Right ventricle myocardium superior (tissue), 1 donor: ENCODE measurements at regions not wholly inside any gene's neighbourhood (a gene's known extent, or its start where the extent isn't known, plus 50 kb on each side); places are given as distances from the start of the nearest gene placed in this dataset.

Source experiments
- ATAC-seq: fragments of 200-7000 bp; cut with Tn5 transposase; one replicate; pipeline ENCODE4 v1.9.1; 2020; ENCODE audit warnings: mild to moderate bottlenecking; ENCODE audit not compliant: poor library complexity
- DNase-seq: peaks from one replicate; pipeline ENCODE4 v3.0.0-alpha.2; 2020
- intact Hi-C: fragments of 100-400 bp; cut with DNase I; formaldehyde crosslinking; loops from one replicate; pipeline ENCODE4 v1.11.2; 2022
- donor health status: DM: no; HTN: yes; CAD: no; lungs with severe emphysema.

DNA sequence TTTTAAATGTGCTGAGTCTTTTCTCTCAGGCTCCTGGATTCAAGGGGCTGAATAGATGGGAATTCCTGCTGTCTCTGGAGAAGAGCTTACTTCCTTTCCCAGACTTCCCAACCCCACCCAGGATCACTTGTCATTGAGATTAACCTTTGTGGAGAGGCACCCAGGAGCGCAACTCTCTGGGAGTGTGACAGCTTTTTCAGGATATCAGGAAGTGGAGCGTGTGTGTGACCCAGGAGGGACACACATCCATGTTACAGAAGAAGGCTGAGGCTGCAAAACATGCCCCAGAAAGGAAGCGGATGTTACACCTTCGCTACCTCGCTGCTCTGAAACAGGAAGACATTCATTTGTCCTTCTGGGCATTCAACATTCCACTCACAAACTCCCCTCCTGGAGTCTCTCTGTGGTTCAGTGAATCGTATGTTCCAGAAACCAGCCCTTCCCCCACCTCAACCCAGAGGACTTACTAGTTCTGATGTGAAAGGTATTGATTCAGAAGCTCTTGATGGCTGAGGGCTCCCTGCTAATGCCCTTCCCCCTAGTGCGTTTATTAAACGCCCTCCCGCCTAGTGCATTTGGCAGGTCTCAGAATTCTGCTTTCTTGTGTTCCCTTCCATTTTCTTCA is 523.9 kb downstream of the TNS1 start:
- ATAC-seq (no peak), DNase-seq (no peak)
- intact Hi-C loops: no loop called here

DNA sequence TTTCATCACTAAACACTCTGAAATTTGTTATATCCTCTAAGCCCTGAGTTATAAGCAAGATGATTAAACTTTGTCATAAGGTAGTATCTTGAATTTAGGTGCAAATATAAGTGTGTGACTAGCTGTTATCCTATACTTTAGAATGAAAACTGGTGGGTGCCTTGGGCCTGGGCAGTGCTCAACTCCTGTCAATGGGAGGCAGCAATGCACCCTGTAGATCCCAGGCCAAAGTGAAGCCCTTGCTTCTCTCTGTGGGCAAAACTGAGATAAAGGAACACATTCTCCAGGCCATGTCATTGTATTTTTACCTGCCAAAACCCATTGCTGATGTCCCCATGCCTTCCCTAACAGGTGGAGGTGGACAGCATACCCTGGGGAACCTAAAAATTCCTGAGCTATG is 525.2 kb downstream of the TNS1 start:
- no peak for ATAC-seq
- intact Hi-C loops: no loop called here

DNA sequence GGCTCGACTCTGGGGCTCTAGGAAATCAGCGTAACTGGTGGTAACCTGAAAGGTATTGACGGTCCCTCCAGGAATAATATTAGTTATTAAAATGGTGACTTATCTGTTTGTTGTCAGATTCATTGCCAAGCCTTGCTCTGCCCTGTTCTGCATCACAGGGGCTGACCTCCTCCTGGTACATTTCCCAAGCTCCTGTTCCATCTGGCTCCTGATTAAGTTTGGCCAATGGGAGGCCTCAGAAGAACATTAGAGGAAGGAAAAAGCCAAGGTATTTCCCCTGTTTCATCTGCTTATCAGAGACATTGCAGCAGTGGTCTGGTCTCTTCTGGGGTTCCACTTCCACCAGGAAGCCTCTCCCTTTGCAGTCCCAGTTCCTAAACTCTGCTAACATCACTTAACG is 527.0 kb downstream of the TNS1 start:
- DNase-seq (no peak), ATAC-seq (no peak)
- intact Hi-C loops: no loop called here

More for the DNA sequence above, 525.2 kb downstream of the TNS1 start:
- no peak for DNase-seq

DNA sequence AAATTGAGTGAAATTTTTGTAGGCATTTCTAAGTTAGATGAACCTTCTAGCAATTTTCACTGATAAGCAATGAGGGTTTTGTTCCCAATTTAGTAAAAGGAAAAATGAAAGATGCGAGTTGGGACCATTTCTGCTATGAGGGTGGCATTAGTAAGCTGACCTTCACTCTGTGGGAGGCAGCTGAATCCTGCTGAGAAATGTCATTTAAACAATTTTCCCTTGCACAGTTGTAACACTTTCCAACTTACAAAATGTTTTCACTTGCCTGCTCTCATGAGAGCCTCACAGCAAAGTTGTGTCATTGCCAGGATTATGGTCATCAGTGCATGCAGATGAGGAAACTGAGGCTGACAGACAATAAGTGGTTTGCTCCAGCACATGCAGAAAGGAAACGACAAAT is 527.7 kb downstream of the TNS1 start:
- intact Hi-C loops: no loop called here
- no peak for ATAC-seq
- DNase-seq: no peak

DNA sequence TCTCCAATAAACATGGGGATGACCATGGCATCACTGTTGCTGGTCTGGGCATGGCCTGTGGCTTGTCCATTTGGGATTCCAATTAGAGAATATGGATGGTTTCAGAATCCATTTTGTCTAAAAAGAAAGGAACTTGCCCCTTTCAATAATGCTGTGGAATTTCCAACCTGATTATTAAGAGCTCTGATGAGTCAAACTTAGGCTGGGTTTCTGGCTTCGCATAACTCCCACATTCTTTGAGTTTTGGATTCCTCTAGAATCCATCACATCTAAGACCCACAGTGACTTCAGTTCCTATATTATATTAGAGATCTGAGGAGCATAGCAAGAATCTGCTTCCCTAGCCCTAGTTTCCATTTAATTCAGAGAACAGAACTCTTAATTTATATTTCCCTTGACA is 531.5 kb downstream of the TNS1 start:
- intact Hi-C loops: no loop called here
- ATAC-seq: no peak
- DNase-seq: no peak

DNA sequence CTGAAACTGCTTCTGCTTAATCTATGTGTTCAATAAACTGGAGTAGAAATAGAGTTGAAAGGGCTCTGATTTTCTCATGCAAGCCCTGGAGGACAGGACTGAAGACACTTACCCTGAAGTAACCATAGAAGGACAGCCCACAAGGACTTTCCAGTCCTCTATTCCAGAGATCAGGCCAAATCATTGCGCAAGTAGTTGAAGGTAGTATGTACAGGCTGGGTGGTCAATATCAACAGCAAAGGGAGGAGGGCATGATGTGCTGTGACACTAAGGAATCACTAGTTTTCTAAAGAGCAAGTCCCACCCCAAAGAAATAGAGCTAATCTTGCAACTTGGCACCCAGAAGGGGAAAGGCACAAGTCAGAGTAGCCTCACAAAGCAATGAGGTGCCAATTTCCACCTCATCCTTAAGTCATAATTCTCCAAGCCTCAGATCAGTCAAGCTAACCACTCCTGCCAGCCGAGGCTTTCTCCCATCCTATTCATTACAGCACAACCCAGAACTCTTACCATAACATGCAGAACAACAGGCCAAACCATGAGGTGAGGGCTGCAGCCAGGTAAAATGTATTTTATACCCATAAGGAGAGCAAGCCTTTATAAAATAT is 533.5 kb downstream of the TNS1 start:
- DNase-seq (no peak), ATAC-seq (no peak)
- intact Hi-C loops: no loop called here

DNA sequence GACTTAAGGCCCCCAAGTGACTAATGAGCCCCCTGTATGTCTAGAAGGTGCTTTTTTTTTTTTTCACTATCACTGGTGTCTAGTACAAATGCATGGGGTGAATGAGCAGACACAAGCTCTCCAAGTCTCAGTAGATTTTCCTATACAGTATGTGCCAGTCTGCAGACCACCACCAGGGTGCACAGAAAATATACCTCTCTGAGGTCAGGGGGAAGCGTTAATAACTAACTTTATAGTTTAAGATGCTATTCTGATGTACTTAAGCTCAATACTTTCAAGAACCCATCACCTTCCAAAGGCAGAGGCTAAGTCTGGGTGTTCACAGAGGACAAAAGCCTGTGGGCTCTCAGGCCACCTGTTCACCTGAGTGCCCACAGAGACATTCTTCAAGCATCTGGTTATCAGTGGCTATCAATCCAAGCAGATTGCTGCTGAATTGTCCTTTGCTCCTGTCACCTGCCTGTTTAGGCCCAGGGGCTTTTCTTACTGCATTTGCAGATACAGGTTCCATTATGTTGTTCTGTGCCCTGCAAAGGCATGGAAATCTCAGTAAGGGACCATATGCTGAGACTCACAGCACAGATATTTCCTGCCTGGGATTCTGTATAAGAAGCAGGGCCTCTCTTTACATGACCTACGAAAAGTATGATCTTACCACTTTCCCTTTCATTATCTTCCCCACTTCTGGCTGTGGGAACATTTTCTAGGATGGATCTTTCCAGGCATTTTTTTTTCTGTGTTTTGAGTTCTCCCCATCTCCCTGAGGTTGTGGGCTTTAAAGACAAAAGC is 534.6 kb downstream of the TNS1 start:
- ATAC-seq: no peak
- intact Hi-C loops: no loop called here

DNA sequence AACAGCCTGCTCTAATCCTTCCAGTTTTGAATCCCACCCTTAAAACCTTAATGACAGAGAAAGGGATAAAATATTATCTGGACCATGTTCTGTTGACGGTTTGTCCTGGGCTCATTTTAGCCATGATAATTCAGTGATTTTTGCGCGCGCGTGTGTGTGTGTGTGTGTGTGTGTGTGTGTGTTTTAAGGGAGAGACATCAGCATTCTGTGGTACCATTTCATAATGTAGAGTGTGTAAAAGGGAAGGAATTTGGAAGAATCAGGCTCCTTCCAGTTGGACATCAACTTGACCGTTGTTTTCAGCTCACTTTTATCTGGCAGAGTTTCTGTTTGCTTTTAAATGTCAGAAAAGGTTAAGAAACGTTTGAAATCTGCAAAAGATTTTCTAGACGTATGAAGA is 535.5 kb downstream of the TNS1 start:
- ATAC-seq (no peak), DNase-seq (no peak)
- intact Hi-C loops: no loop called here

More for the DNA sequence above, 534.6 kb downstream of the TNS1 start:
- DNase-seq: no peak

DNA sequence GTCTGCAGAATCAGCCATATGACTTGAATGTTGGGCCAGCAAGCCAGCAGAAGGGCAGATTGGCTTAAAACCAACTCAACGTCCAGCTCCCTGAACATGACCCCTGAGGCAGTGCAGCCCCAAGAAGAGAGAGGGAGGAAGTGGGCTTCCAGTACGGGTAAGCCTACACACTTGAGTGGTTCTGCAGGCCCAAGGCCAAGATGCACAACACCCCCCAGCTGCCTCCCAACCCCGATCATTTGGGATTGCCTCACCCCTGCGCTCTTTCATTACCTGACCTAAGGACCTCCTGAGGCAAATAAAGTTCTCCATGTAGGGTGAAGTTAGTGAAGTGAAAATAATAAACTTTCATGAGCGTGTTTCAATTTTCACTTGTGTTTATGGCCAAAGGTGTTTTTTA is 536.0 kb downstream of the TNS1 start:
- intact Hi-C loops: no loop called here
- ATAC-seq: no peak
- no peak for DNase-seq

DNA sequence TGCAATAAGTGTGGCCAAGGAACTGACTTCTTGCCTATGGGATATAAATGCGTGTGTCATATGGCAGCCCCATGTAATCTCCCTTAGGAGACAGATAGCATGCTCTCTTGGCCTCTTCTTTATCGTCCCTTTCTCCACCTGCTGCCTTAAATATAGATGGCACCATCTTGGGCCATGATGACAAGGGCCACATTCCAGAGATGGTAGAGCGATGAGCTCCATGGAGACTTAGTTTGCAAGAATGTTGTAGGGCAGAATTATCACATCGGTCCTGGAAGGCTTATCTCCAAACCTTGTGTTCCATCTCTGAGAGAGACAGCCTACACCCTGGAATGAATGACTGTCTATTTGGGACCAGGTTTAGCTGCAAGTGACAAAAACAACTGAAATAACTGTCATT is 536.7 kb downstream of the TNS1 start:
- intact Hi-C loops: no loop called here
- no peak for ATAC-seq
- DNase-seq: no peak

DNA sequence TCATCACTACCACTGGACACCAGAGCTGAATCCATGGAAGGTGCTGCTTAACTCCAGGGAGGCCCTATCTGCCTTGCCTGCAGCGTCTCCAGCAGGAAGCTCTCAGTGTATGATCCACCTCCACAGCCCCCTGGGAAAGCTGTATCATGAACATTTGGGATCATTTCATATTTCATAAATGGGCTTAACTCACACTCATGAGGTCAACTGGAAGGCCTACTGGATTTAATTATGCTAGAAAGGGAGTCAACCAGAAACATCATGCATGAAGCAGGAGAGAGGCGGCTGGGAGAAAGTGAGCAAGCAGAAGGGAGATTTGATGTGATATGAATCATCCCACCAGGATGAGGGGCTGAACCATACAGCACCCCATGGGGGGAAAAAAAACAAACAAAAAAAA is 537.7 kb downstream of the TNS1 start:
- DNase-seq: no peak
- no peak for ATAC-seq
- intact Hi-C loops: no loop called here

DNA sequence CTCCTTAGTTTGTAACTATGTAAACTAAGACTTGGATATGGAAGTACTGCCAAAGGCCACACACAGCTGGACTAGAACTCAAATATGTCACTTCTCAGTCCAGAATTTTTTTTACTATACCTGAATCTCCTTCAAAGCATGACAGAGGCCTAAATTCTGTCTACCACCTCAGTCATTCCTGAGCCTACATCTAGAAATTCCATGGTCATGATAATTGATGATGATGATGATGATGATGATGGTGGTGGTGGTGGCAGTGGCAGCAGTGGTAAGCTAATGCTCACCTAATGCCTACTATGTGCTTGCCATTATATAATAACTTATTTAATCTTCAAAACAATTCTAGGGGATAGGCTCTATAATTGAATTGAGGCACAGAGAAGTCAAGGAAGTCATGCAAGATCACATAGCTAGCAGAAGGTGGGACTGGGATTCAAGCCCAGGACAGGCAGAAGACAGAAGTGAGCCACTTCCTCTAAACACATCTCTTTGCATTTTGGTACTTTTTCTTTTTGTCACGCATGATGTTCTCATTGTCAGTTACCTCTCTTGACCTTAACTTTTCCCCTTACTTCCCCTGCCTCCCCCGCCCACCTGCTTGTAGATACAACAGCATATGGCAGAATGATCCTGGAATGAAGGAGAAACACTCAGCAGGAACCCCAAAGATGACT is 539.3 kb downstream of the TNS1 start:
- ATAC-seq: no peak
- intact Hi-C loops: no loop called here
- no peak for DNase-seq

DNA sequence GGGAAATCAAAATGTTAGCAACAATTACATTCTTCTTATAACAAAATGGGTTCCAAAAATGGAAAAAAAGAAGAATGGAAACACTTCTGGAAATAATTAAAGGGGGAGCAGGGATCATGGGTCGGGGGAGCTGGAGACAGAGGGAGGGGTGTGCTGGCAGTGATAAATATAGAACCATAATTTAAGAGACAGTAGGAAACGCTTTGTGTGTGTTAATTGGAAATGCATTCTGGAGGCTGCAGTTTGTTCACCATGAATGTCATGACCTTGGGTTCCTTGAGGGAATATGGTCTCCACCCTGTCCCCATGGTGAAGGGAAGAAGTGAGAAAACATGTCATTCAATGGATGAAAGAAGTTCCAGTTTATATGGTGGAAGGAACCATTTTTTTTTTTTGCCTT is 540.7 kb downstream of the TNS1 start:
- ATAC-seq (no peak), DNase-seq (no peak)

DNA sequence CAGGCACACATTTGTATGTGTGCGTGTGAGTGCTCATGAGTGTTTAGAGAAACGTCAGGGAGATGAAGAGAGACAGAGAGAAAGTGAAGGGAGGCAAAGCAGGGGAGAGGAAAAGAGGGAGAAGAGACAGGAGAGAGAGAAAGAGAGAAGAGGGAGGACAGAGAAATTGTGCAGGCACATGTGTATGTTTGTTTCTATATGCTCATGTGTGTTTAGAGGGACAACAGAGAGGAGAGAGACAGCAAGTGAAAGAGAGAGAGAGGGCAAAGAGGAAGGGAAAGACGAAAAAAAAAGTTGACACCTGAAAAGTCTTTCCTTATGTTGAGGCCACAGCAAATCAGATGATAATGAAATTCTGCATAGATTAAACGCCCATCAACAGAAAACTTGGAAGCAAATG is 541.1 kb downstream of the TNS1 start:
- intact Hi-C loops: no loop called here
- ATAC-seq: no peak
- no peak for DNase-seq

More for the DNA sequence above, 540.7 kb downstream of the TNS1 start:
- intact Hi-C loops: no loop called here

DNA sequence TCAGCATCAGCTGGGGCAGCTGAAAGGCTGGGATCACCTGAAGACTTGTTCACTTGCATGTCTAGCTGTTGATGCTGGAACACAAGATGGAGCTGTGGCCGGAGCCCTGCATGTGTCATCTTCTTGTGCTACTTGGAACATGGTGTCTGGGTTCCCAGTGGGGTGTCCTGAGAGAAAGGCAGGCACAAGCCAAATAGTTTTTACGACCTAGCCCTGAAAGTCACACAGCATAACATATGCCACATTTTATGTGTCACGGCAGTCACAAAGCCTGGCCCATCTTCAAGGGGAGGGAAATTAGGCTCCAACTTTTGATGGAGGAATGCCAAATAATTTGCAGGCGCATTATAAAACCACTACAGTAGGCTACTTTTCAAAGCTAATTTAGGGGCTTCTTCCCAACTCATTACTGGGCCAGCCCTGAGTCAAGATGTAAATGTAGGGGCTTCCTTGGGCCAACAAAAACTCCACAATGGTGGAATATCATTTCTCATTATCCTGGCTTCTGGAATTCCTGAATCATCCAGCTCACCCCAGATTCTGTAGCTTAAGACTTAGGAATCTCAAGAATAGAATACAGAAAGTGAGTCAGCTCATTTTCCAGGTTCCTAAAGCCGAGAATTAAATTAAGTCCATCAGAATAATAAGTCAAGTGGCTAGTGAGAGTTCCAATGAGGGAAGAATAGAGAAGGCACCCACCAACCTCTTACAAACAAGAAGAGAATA is 543.0 kb downstream of the TNS1 start:
- no peak for DNase-seq
- intact Hi-C loops: no loop called here
- no peak for ATAC-seq

DNA sequence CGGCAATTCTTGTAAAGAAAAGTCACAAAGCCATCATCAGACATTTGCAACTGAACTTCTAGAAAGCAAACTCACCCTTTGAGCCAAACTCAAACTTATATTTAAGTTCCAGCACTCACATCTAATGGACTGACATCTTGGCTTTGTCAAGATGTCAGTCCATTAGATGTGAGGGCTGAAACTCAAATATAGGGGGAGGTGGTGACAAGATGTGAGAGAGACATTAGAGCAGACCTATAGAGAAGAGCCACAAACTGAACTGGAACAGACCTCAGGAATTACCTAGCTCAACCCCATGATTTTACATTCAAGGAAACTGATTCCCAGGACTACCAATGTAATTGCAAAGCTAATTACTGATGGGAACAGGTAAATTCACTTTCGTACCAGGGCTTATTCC is 543.8 kb downstream of the TNS1 start:
- ATAC-seq (no peak), DNase-seq (no peak)
- intact Hi-C loops: no loop called here

DNA sequence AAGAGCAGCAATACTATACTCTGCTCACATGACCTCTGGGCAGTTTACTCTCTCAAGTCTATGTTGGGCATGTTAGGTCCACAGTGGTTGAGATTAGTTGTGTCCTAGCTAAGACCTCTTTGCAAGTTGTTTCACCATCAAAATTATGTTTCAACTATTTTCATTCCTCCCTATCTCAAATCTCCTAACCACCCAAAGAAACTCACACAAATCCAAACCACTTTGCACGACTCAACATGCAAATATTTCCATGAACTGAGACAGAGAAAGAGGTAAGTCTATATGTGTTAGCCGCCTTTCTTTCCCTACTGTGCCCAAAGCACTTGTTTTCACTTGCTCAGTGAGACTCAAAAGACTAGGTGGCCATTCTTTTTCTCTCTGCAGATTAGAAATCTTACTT is 546.8 kb downstream of the TNS1 start:
- ATAC-seq: no peak
- DNase-seq: no peak
- intact Hi-C loops: no loop called here

DNA sequence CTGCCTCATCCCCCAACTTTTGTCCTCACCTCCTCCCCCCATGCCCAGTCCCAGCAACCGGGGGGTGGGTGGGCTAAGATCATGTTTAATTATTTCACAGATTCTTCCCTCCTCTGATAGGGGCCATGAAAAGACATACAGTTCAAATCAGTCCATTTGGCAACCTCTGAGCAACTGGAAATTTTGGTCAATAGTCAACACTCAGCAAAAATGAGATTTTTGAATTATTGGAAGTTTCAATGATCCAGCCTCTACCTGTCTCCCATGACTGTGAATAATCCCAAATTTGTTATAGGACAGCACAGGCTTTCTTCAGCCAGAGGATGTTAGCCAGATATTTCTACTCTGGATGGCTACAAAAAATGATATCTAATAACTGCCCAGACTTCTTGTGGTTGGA is 549.9 kb downstream of the TNS1 start:
- no peak for ATAC-seq
- intact Hi-C loops: no loop called here

DNA sequence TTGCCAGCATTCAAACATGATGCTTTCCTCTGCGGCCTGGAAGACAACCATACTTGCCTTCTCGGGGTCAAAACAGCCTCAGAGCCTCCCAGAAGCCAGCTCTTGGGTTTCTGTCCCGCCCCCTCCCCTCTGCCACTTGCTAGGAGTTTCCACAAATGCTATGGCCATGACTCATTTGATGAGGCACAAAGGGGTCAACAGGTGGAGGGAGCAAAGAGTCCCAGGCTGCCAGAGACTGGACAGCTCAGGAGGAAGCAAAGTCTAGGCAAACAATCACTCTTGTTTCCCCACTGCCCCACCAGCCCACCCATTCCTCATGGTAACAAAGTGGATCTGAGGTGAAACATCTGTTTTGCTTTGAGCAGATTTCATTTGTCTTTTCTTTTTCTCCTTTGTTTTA is 551.1 kb downstream of the TNS1 start:
- no peak for DNase-seq
- intact Hi-C loops: no loop called here
- ATAC-seq: no peak

More for the DNA sequence above, 549.9 kb downstream of the TNS1 start:
- DNase-seq: no peak
